Endothelial cell of umbilical vein (primary cell): ENCODE measurements at regions not wholly inside any gene's neighbourhood (a gene's known extent, or its start where the extent isn't known, plus 50 kb on each side); places are given as distances from the start of the nearest gene placed in this dataset.

Source experiments
- BruUV-seq: library from RNA; stranded (reverse); fragments of 400-500 nt; replicated peaks from 2 replicates; lab custom pipeline; 2021; lab: Mats Ljungman, UMichigan
- CTCF ChIA-PET: fragments of 300-600, 350-600 bp; sonication (Branson Sonifier 250); formaldehyde crosslinking; loops from one replicate; lab custom pipeline; 2021; ENCODE audit warnings: antibody characterized with exemption, inconsistent platforms; lab: Charles Lee
- POLR2A ChIA-PET: fragments of 300-600, 350-600 bp; sonication (Branson Sonifier 250); formaldehyde crosslinking; loops from one replicate; lab custom pipeline; 2021; ENCODE audit warnings: antibody characterized with exemption, inconsistent platforms; lab: Charles Lee
- DNase-seq: peaks from one replicate; pipeline ENCODE4 v3.0.0-alpha.2; 2011; ENCODE audit warnings: low read depth, low spot score
- FAIRE-seq: peaks from 2 replicates; lab custom pipeline; 2011; peaks lifted over from hg19 to GRCh38; lab: Jason Lieb, UNC
- H2AFZ ChIP-seq: 2 replicates; pipeline ENCODE4 v1.6.0; 2012; ENCODE audit warnings: low read depth, low read length, control low read depth, inconsistent platforms
- H3K27ac ChIP-seq: 2 replicates; pipeline ENCODE4 v1.5.1; 2011; ENCODE audit warnings: low read depth, mild to moderate bottlenecking, control low read depth, low read length, moderate library complexity; ENCODE audit not compliant: insufficient read depth
- H3K27me3 ChIP-seq, 2 experiments: 2 replicates each; pipeline versions ENCODE4 v1.6.0 to v1.6.1; 2011; ENCODE audit warnings: low read length in 2 of 2, mixed read lengths in 1 of 2; ENCODE audit not compliant: control insufficient read depth in 2 of 2, insufficient read depth in 2 of 2
- H3K36me3 ChIP-seq, 2 experiments: 2 replicates in 1 of 2; 3 replicates in 1 of 2; pipeline ENCODE4 v1.5.1; 2011; ENCODE audit warnings: low read length in 2 of 2, mild to moderate bottlenecking in 1 of 2, moderate library complexity in 1 of 2; ENCODE audit not compliant: control insufficient read depth in 2 of 2, insufficient read depth in 2 of 2; ENCODE audit errors: extremely low read depth in 1 of 2
- H3K4me1 ChIP-seq: 3 replicates; pipeline ENCODE4 v1.5.1; 2011; ENCODE audit warnings: mild to moderate bottlenecking, low read length; ENCODE audit not compliant: control insufficient read depth, insufficient read depth; ENCODE audit errors: extremely low read depth
- H3K4me2 ChIP-seq: 2 replicates; pipeline ENCODE4 v1.6.1; 2011; ENCODE audit warnings: low read length, control low read depth, mixed read lengths; ENCODE audit not compliant: insufficient read depth
- H3K4me3 ChIP-seq, 3 experiments: fragments of 200-600 bp in 1 of 3; sonication (generic), shearing (Covaris generic) in 1 of 3; replicated peaks in 1 of 3; 2 replicates each; pipeline ENCODE4 v1.5.1; 2011 to 2016; ENCODE audit warnings: control low read depth in 3 of 3, low read length in 3 of 3, mild to moderate bottlenecking in 2 of 3, inconsistent platforms in 1 of 3, low read depth in 1 of 3, moderate library complexity in 1 of 3; ENCODE audit not compliant: insufficient read depth in 1 of 3
- H3K79me2 ChIP-seq: 2 replicates; pipeline ENCODE4 v1.6.0; 2012; ENCODE audit warnings: low read length, inconsistent platforms; ENCODE audit not compliant: control insufficient read depth, insufficient read depth
- H3K9ac ChIP-seq: replicated peaks from 2 replicates; pipeline ENCODE3; 2011; ENCODE audit warnings: low read length, control low read depth; ENCODE audit not compliant: insufficient read depth; ENCODE audit errors: extremely low read depth
- H3K9me1 ChIP-seq: replicated peaks from 3 replicates; pipeline ENCODE4 v1.6.0; 2011; ENCODE audit warnings: mild to moderate bottlenecking, low read length; ENCODE audit not compliant: control insufficient read depth, insufficient read depth; ENCODE audit errors: extremely low read depth
- H3K9me3 ChIP-seq: replicated peaks from 2 replicates; pipeline ENCODE4 v1.5.1; 2012; ENCODE audit warnings: low read length, inconsistent platforms; ENCODE audit not compliant: control insufficient read depth, insufficient read depth
- H4K20me1 ChIP-seq: replicated peaks from 2 replicates; pipeline ENCODE3; 2011; ENCODE audit warnings: mild to moderate bottlenecking, low read length; ENCODE audit not compliant: control insufficient read depth, insufficient read depth; ENCODE audit errors: extremely low read depth
- CTCF ChIP-seq, 2 donors: IDR thresholded peaks; 1 replicate in 1 of 2; 2 replicates in 1 of 2; pipeline ENCODE4 v1.5.1; 2011; ENCODE audit warnings: low read length in 2 of 2, mild to moderate bottlenecking in 2 of 2, moderate library complexity in 2 of 2, control low read depth in 1 of 2, inconsistent platforms in 1 of 2, low read depth in 1 of 2; ENCODE audit not compliant: insufficient read depth in 1 of 2; ENCODE audit errors: extremely low read depth in 1 of 2
- EZH2 ChIP-seq: IDR thresholded peaks from 2 replicates; pipeline ENCODE4 v1.6.1; 2012; ENCODE audit warnings: borderline replicate concordance, low read depth, mild to moderate bottlenecking, moderate library complexity, low read length, inconsistent platforms; ENCODE audit not compliant: severe bottlenecking
- FOS ChIP-seq: IDR thresholded peaks from 2 replicates; pipeline ENCODE4 v1.6.1; 2011; ENCODE audit warnings: mild to moderate bottlenecking, low read length, moderate library complexity, borderline replicate concordance; ENCODE audit not compliant: insufficient read depth
- GATA2 ChIP-seq: IDR thresholded peaks from 2 replicates; pipeline ENCODE4 v1.7.0; 2011; ENCODE audit warnings: low read depth, mild to moderate bottlenecking, moderate library complexity, mixed read lengths, low read length; ENCODE audit not compliant: insufficient read length, insufficient read depth
- JUN ChIP-seq: IDR thresholded peaks from 2 replicates; pipeline ENCODE4 v1.6.1; 2011; ENCODE audit warnings: borderline replicate concordance, low read depth; ENCODE audit not compliant: insufficient read length, insufficient read depth
- MAX ChIP-seq: IDR thresholded peaks from 2 replicates; pipeline ENCODE4 v1.6.1; 2011; ENCODE audit not compliant: insufficient read depth, insufficient read length
- MYC ChIP-seq: IDR thresholded peaks from one replicate; pipeline ENCODE4 v1.6.1; 2011; ENCODE audit warnings: mild to moderate bottlenecking, low read depth, low read length
- POLR2A ChIP-seq: IDR thresholded peaks from 2 replicates; pipeline ENCODE4 v1.6.1; 2012; ENCODE audit warnings: low read depth, mild to moderate bottlenecking, control low read depth, low read length
- POLR2AphosphoS5 ChIP-seq: IDR thresholded peaks from 2 replicates; pipeline ENCODE4 v1.6.1; 2012; ENCODE audit warnings: low read depth, mild to moderate bottlenecking, control low read depth, low read length, moderate library complexity; ENCODE audit not compliant: insufficient read depth
- dilution Hi-C: fragments of 300-500 bp; cut with MboI; formaldehyde crosslinking; loops from one replicate; pipeline ENCODE4 v1.15.0; 2019; ENCODE audit warnings: low sequenced_read_pairs; ENCODE audit not compliant: extremely low pct_ligation_motif_present
- intact Hi-C: fragments of 100-400 bp; cut with micrococcal nuclease; formaldehyde crosslinking; loops from one replicate; pipeline ENCODE4 v1.10.0; 2022

GRCh38 chr3:106643684-106644161, 733.5 kb upstream of the CCDC54 start:
- dilution Hi-C loops = no loop called here
- no peaks in the 10 kb centered on the region for H4K20me1 ChIP-seq
- POLR2A ChIA-PET = no interaction called here

More at GRCh38 chr3:106643684-106644161, 733.5 kb upstream of the CCDC54 start:
- TF ChIP-seq POLR2AphosphoS5 (no peak), EZH2 (no peak), CTCF (IDR thresholded peaks at IDR 0.05; ENCODE audit: extremely low read depth in 1 of 2, insufficient read depth in 1 of 2, low read depth in 1 of 2, low read length in 2 of 2) (no peak), JUN (no peak), GATA2 (no peak), FOS (no peak), MYC (no peak), MAX (no peak), POLR2A (no peak)
- no peak overlapping the region for H3K27ac ChIP-seq
- no peak overlapping the region for H3K4me2 ChIP-seq
- CTCF ChIA-PET = no interaction called here
- no peaks in the 10 kb centered on the region for H3K27me3 ChIP-seq
- H3K9me3 ChIP-seq = no peaks in the 10 kb centered on the region
- FAIRE-seq (no peak), DNase-seq (no peak)
- no peaks in the 10 kb centered on the region for H3K79me2 ChIP-seq
- no TSS peak for BruUV-seq
- no peaks in the 10 kb centered on the region for H3K4me1 ChIP-seq
- intact Hi-C loops = no loop called here
- H3K4me3 ChIP-seq = no peak overlapping the region
- no peaks in the 10 kb centered on the region for H3K36me3 ChIP-seq
- H3K9ac ChIP-seq = no peak overlapping the region
- no peak overlapping the region for H2AFZ ChIP-seq
- no peaks in the 10 kb centered on the region for H3K9me1 ChIP-seq
